K562 (cell line): ENCODE measurements at regions not wholly inside any gene's neighbourhood (a gene's known extent, or its start where the extent isn't known, plus 50 kb on each side); places are given as distances from the start of the nearest gene placed in this dataset.

Source experiments
- ATAC-seq: fragments of 200-7000 bp; cut with Tn5 transposase; 3 replicates; pipeline ENCODE4 v1.9.1; 2020; ENCODE audit warnings: moderate library complexity
- BruUV-seq: library from RNA; stranded (reverse); fragments of 400-500 nt; replicated peaks from 2 replicates; lab custom pipeline; 2021; lab: Mats Ljungman, UMichigan
- CTCF ChIA-PET: fragments of 300-600 bp; formaldehyde crosslinking; extraction: SDS; loops from one replicate; lab custom pipeline; 2021; ENCODE audit warnings: low intra/inter-chr PET ratio; lab: Yijun Ruan, JAX
- POLR2A ChIA-PET: fragments of 300-600, 350-650 bp; sonication (Branson Sonifier 250); formaldehyde crosslinking; extraction: SDS; loops from one replicate; lab custom pipeline; 2021; ENCODE audit warnings: antibody characterized with exemption, inconsistent platforms; lab: Yijun Ruan, JAX
- DNase-seq, 4 experiments: peaks; one replicate each; pipeline versions ENCODE4 v3.0.0 to v3.0.0-alpha.2; 2011 to 2018; ENCODE audit warnings: low spot score in 3 of 4, mixed read lengths in 3 of 4; ENCODE audit errors: extremely low read depth in 1 of 4
- FAIRE-seq: peaks from 2 replicates; lab custom pipeline; 2011; peaks lifted over from hg19 to GRCh38; lab: Jason Lieb, UNC
- H2AFZ ChIP-seq: 2 replicates; pipeline ENCODE4 v1.6.0; 2011; ENCODE audit warnings: low read depth, low read length, control low read depth, inconsistent platforms
- H3K27ac ChIP-seq: fragments of 200-600 bp; 3 replicates; pipeline ENCODE4 v1.8.0; 2011; ENCODE audit warnings: low read depth, mild to moderate bottlenecking, control low read depth, inconsistent platforms, low read length, moderate library complexity, mixed read lengths; ENCODE audit errors: extremely low read depth
- H3K27me3 ChIP-seq, 2 experiments: fragments of 300-600 bp in 1 of 2; 2 replicates in 1 of 2; 3 replicates in 1 of 2; pipeline versions ENCODE4 v1.6.0 to v1.8.0; 2011; ENCODE audit warnings: inconsistent platforms in 2 of 2, low read length in 2 of 2, mild to moderate bottlenecking in 1 of 2, mixed read lengths in 1 of 2, moderate library complexity in 1 of 2; ENCODE audit not compliant: control insufficient read depth in 2 of 2, insufficient read depth in 2 of 2
- H3K36me3 ChIP-seq: fragments of 300-600 bp; 3 replicates; pipeline ENCODE4 v1.8.0; 2011; ENCODE audit warnings: mild to moderate bottlenecking, low read length, inconsistent platforms; ENCODE audit not compliant: control insufficient read depth, insufficient read depth
- H3K4me1 ChIP-seq, 2 experiments: fragments of 200-600 bp in 1 of 2; replicated peaks in 1 of 2; 2 replicates in 1 of 2; 3 replicates in 1 of 2; pipeline versions ENCODE4 v1.5.1 to v1.8.0; 2011; ENCODE audit warnings: inconsistent platforms in 2 of 2, low read length in 2 of 2, mild to moderate bottlenecking in 1 of 2, mixed read lengths in 1 of 2, moderate library complexity in 1 of 2; ENCODE audit not compliant: control insufficient read depth in 2 of 2, insufficient read depth in 2 of 2
- H3K4me2 ChIP-seq: 2 replicates; pipeline ENCODE4 v1.6.1; 2011; ENCODE audit warnings: low read length, control low read depth, inconsistent platforms, mixed read lengths; ENCODE audit not compliant: insufficient read depth
- H3K4me3 ChIP-seq: fragments of 200-600 bp; sonication (generic), shearing (Covaris generic); 2 replicates; pipeline ENCODE4 v1.5.1; 2016; ENCODE audit warnings: control low read depth, inconsistent platforms
- H3K79me2 ChIP-seq: fragments of 200-600 bp; 3 replicates; pipeline ENCODE4 v1.8.0; 2011; ENCODE audit warnings: low read length, inconsistent platforms; ENCODE audit not compliant: control insufficient read depth, insufficient read depth
- H3K9ac ChIP-seq, 2 experiments: 2 replicates each; pipeline versions ENCODE4 v1.6.0 to v1.6.1; 2011; ENCODE audit warnings: low read depth in 2 of 2, low read length in 2 of 2, control low read depth in 1 of 2, inconsistent platforms in 1 of 2, mild to moderate bottlenecking in 1 of 2, mixed read lengths in 1 of 2; ENCODE audit not compliant: insufficient read depth in 1 of 2
- H3K9me1 ChIP-seq: one replicate; pipeline ENCODE4 v1.6.0; 2011; ENCODE audit warnings: inconsistent platforms, mild to moderate bottlenecking, low read length, moderate library complexity; ENCODE audit not compliant: control insufficient read depth, insufficient read depth
- H3K9me3 ChIP-seq: replicated peaks from 2 replicates; pipeline ENCODE4 v1.5.1; 2011; ENCODE audit warnings: low read depth, low read length, inconsistent platforms; ENCODE audit not compliant: control insufficient read depth, insufficient read depth
- H4K20me1 ChIP-seq: replicated peaks from 2 replicates; pipeline ENCODE4 v1.6.1; 2011; ENCODE audit warnings: low read length, inconsistent platforms, mixed read lengths; ENCODE audit not compliant: control insufficient read depth, insufficient read depth
- C11orf30 ChIP-seq: fragments of 450-650 bp; IDR thresholded peaks from 2 replicates; pipeline ENCODE4 v1.6.1; 2016; ENCODE audit warnings: low read depth, mild to moderate bottlenecking
- CEBPB ChIP-seq: fragments of 450-650 bp; IDR thresholded peaks from 2 replicates; pipeline ENCODE4 v1.6.1; 2016; ENCODE audit warnings: missing genetic modification characterization, missing compliant biosample characterization
- GTF2E2 ChIP-seq: fragments of 200-800 bp; sonication (Bioruptor generic); IDR thresholded peaks from 2 replicates; pipeline ENCODE4 v1.6.1; 2016; ENCODE audit warnings: missing genetic modification characterization, missing compliant biosample characterization
- whole genome bisulfite sequencing: fragments of 100-300 bp; shearing (Covaris generic); methylation state at CpG from one replicate; pipeline ENCODE4 v1.1.6; 2016; ENCODE audit warnings: low coverage, mixed read lengths; ENCODE audit not compliant: insufficient coverage; ENCODE audit errors: missing lambda C conversion rate; 5-methylcytosine and 5-hydroxymethylcytosine counted together
- in situ Hi-C: fragments of 300-500 bp; cut with MboI; formaldehyde crosslinking; loops from 4 replicates; pipeline ENCODE4 v1.15.0; 2018; ENCODE audit warnings: inconsistent platforms, mixed read lengths
- intact Hi-C: fragments of 100-400 bp; cut with micrococcal nuclease; formaldehyde crosslinking; loops from 2 replicates; pipeline ENCODE4 v1.14.2; 2022
- TF ChIP-seq, protein P1 (sequence below): sonication (generic); formaldehyde crosslinking; IDR thresholded peaks from 2 replicates; pipeline ENCODE4 v1.8.0; 2023; ENCODE audit warnings: missing genetic modification reagents, mild to moderate bottlenecking, borderline replicate concordance
- TF ChIP-seq, protein P2 (sequence below): fragments of 200-800 bp; sonication (Bioruptor generic); IDR thresholded peaks from 2 replicates; pipeline ENCODE4 v1.6.1; 2017; ENCODE audit warnings: missing genetic modification characterization, missing compliant biosample characterization

DNA sequence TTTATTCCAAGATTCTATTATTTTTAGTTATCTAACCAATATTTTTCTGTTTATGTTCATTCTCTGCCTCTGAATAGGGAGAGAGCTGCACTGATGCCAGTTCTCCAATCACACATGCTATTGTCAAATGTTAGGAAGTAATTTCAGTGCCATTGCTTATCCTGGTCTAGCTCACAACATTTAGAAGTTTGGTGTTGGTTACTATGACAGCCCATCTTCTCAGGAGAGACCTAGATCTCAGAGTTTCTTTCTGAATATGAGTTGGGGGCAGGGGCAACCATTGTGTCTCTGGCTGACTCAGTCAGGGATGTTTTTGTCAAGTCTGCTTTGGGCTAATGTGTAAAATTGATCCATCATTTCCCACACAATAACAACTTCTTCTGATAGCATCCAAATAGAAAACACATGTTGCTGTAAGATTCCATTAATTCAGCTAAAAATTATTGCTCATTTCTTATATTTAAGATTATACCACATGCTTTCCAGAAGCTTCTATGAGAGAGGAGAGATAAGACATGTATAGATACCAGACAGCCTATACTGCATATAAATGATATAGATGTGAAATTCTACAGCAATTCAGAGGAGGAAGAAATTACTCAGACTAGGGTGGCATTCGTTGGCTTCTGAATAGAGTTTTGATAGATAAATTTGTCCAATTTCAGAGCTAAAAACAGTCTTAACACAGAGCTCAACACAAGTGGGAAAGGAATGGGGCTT lies 64.8 kb downstream of the DACT1 start:
- ChIA-PET CTCF (no interaction called here), POLR2A (interaction anchor here (0.5 to 0.9 kb wide), 2 partner anchors 11 to 766 kb away, joined by 3 read pairs; no protein-coding TSS in a partner anchor)
- Histone ChIP-seq H3K4me1 (no peaks in the 10 kb centered on the region), H3K4me3 (no peak overlapping the region), H2AFZ (no peak overlapping the region), H3K27ac (no peak overlapping the region), H3K4me2 (no peak overlapping the region), H3K9me3 (no peaks in the 10 kb centered on the region), H3K36me3 (no peaks in the 10 kb centered on the region), H3K9me1 (no peaks in the 10 kb centered on the region), H3K79me2 (no peaks in the 10 kb centered on the region), H4K20me1 (no peaks in the 10 kb centered on the region), H3K27me3 (no peaks in the 10 kb centered on the region), H3K9ac (no peak overlapping the region)
- DNase-seq: no peak
- 0% methylated on average over 1 of the region's 1 CpG for WGBS
- intact Hi-C loops: no loop called here
- in situ Hi-C loops: no loop called here
- ATAC-seq: no peak
- BruUV-seq: no TSS peak
- FAIRE-seq: no peak
- TF ChIP-seq, protein P1, sequence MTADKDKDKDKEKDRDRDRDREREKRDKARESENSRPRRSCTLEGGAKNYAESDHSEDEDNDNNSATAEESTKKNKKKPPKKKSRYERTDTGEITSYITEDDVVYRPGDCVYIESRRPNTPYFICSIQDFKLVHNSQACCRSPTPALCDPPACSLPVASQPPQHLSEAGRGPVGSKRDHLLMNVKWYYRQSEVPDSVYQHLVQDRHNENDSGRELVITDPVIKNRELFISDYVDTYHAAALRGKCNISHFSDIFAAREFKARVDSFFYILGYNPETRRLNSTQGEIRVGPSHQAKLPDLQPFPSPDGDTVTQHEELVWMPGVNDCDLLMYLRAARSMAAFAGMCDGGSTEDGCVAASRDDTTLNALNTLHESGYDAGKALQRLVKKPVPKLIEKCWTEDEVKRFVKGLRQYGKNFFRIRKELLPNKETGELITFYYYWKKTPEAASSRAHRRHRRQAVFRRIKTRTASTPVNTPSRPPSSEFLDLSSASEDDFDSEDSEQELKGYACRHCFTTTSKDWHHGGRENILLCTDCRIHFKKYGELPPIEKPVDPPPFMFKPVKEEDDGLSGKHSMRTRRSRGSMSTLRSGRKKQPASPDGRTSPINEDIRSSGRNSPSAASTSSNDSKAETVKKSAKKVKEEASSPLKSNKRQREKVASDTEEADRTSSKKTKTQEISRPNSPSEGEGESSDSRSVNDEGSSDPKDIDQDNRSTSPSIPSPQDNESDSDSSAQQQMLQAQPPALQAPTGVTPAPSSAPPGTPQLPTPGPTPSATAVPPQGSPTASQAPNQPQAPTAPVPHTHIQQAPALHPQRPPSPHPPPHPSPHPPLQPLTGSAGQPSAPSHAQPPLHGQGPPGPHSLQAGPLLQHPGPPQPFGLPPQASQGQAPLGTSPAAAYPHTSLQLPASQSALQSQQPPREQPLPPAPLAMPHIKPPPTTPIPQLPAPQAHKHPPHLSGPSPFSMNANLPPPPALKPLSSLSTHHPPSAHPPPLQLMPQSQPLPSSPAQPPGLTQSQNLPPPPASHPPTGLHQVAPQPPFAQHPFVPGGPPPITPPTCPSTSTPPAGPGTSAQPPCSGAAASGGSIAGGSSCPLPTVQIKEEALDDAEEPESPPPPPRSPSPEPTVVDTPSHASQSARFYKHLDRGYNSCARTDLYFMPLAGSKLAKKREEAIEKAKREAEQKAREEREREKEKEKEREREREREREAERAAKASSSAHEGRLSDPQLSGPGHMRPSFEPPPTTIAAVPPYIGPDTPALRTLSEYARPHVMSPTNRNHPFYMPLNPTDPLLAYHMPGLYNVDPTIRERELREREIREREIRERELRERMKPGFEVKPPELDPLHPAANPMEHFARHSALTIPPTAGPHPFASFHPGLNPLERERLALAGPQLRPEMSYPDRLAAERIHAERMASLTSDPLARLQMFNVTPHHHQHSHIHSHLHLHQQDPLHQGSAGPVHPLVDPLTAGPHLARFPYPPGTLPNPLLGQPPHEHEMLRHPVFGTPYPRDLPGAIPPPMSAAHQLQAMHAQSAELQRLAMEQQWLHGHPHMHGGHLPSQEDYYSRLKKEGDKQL (CRISPR knock-in tag): no peak
- TF ChIP-seq, protein P2, sequence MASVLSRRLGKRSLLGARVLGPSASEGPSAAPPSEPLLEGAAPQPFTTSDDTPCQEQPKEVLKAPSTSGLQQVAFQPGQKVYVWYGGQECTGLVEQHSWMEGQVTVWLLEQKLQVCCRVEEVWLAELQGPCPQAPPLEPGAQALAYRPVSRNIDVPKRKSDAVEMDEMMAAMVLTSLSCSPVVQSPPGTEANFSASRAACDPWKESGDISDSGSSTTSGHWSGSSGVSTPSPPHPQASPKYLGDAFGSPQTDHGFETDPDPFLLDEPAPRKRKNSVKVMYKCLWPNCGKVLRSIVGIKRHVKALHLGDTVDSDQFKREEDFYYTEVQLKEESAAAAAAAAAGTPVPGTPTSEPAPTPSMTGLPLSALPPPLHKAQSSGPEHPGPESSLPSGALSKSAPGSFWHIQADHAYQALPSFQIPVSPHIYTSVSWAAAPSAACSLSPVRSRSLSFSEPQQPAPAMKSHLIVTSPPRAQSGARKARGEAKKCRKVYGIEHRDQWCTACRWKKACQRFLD (CRISPR knock-in tag): no peak
- no peak for TF ChIP-seq CEBPB (tag)
- no peak for TF ChIP-seq GTF2E2 (tag)
- TF ChIP-seq C11orf30: no peak
